Neural cell (in vitro differentiated cells): ENCODE measurements at regions not wholly inside any gene's neighbourhood (a gene's known extent, or its start where the extent isn't known, plus 50 kb on each side); places are given as distances from the start of the nearest gene placed in this dataset.

Experiments used
- H2AFZ ChIP-seq: fragments of 200-600, 300-800 bp; sonication (generic), shearing (Covaris generic); 2 replicates; pipeline ENCODE4 v1.6.0; 2014; ENCODE audit warnings: low read depth, mild to moderate bottlenecking, antibody characterized with exemption, low read length, moderate library complexity
- H3F3A ChIP-seq: fragments of 200-600 bp; shearing (Covaris generic); 2 replicates; pipeline ENCODE4 v1.6.1; 2016; ENCODE audit warnings: mild to moderate bottlenecking, moderate library complexity, mixed read lengths, antibody characterized with exemption, low read length; ENCODE audit not compliant: insufficient read depth, poor library complexity, severe bottlenecking
- H3K27ac ChIP-seq: fragments of 200-600, 300-800 bp; sonication (generic), shearing (Covaris generic); 2 replicates; pipeline ENCODE4 v1.5.1; 2014; ENCODE audit warnings: mild to moderate bottlenecking, low read length, moderate library complexity
- H3K27me3 ChIP-seq: fragments of 300-800, 200-600 bp; sonication (generic), shearing (Covaris generic); 2 replicates; pipeline ENCODE4 v1.6.0; 2014; ENCODE audit warnings: mild to moderate bottlenecking, low read depth, low read length, moderate library complexity; ENCODE audit not compliant: insufficient read depth
- H3K36me3 ChIP-seq: fragments of 300-800, 200-600 bp; sonication (generic), shearing (Covaris generic); 2 replicates; pipeline ENCODE4 v1.5.1; 2014; ENCODE audit warnings: mild to moderate bottlenecking, antibody characterized with exemption, low read length, moderate library complexity; ENCODE audit not compliant: insufficient read depth
- H3K4me2 ChIP-seq: fragments of 300-800, 200-600 bp; sonication (generic), shearing (Covaris generic); 2 replicates; pipeline ENCODE4 v1.6.0; 2014; ENCODE audit warnings: mild to moderate bottlenecking, low read length
- H3K4me3 ChIP-seq: fragments of 300-800, 200-600 bp; sonication (generic), shearing (Covaris generic); 2 replicates; pipeline ENCODE4 v1.5.1; 2014; ENCODE audit warnings: mild to moderate bottlenecking, low read length, moderate library complexity
- H3K79me2 ChIP-seq: fragments of 200-600 bp; shearing (Covaris generic); replicated peaks from 2 replicates; pipeline ENCODE4 v1.6.0; 2014; ENCODE audit warnings: mild to moderate bottlenecking, low read length, moderate library complexity; ENCODE audit not compliant: insufficient read depth
- H3K9ac ChIP-seq: fragments of 300-800, 200-600 bp; sonication (generic), shearing (Covaris generic); 2 replicates; pipeline ENCODE4 v1.6.1; 2016; ENCODE audit warnings: mild to moderate bottlenecking, low read length, mixed read lengths
- H3K9me2 ChIP-seq: fragments of 200-600 bp; shearing (Covaris generic); 2 replicates; pipeline ENCODE4 v1.6.1; 2016; ENCODE audit warnings: mild to moderate bottlenecking, low read length, mixed read lengths; ENCODE audit not compliant: insufficient read depth
- H3K9me3 ChIP-seq: fragments of 200-600, 300-800 bp; sonication (generic), shearing (Covaris generic); 2 replicates; pipeline ENCODE4 v1.6.1; 2016; ENCODE audit warnings: mild to moderate bottlenecking, mixed run types, low read length, moderate library complexity, mixed read lengths
- H4K20me1 ChIP-seq: fragments of 200-600 bp; shearing (Covaris generic); 2 replicates; pipeline ENCODE4 v1.6.1; 2016; ENCODE audit warnings: mild to moderate bottlenecking, mixed run types; ENCODE audit not compliant: insufficient read depth
- CTCF ChIP-seq: fragments of 450-650 bp; IDR thresholded peaks from 2 replicates; pipeline ENCODE4 v1.5.1; 2014; ENCODE audit warnings: antibody characterized with exemption, mild to moderate bottlenecking, moderate library complexity; ENCODE audit not compliant: poor library complexity, severe bottlenecking
- EP300 ChIP-seq: fragments of 450-650 bp; conservative IDR thresholded peaks from 2 replicates; pipeline ENCODE4 v1.6.1; 2014; ENCODE audit warnings: antibody characterized with exemption, mild to moderate bottlenecking, moderate library complexity; ENCODE audit not compliant: poor library complexity, severe bottlenecking
- EZH2 ChIP-seq: fragments of 200-600, 300-800 bp; shearing (Covaris generic), sonication (generic); IDR thresholded peaks from 2 replicates; pipeline ENCODE4 v1.6.1; 2014; ENCODE audit warnings: antibody characterized with exemption, low read length, borderline replicate concordance, mild to moderate bottlenecking; ENCODE audit not compliant: insufficient read depth, poor library complexity, severe bottlenecking
- MXI1 ChIP-seq: fragments of 450-650 bp; conservative IDR thresholded peaks from 2 replicates; pipeline ENCODE4 v1.6.1; 2014; ENCODE audit warnings: antibody characterized with exemption, mild to moderate bottlenecking; ENCODE audit not compliant: poor library complexity, severe bottlenecking
- POLR2AphosphoS5 ChIP-seq: IDR thresholded peaks from 2 replicates; pipeline ENCODE4 v1.6.1; 2012
- RAD21 ChIP-seq: fragments of 450-650 bp; conservative IDR thresholded peaks from 2 replicates; pipeline ENCODE4 v1.6.1; 2014; ENCODE audit warnings: antibody characterized with exemption, mild to moderate bottlenecking, moderate library complexity
- REST ChIP-seq: IDR thresholded peaks from 2 replicates; pipeline ENCODE4 v1.6.1; 2012; ENCODE audit warnings: borderline replicate concordance
- SMC3 ChIP-seq: fragments of 450-650 bp; conservative IDR thresholded peaks from 2 replicates; pipeline ENCODE4 v1.6.1; 2014; ENCODE audit warnings: antibody characterized with exemption, mild to moderate bottlenecking, moderate library complexity; ENCODE audit not compliant: poor library complexity
- TAF1 ChIP-seq: IDR thresholded peaks from 2 replicates; pipeline ENCODE4 v1.6.1; 2012; ENCODE audit warnings: low read depth

GRCh38 chrX:42933187-42933586 lies 155.2 kb upstream of the PPP1R2C start:
- Histone ChIP-seq H3K9me2 (no peaks in the 10 kb centered on the region), H3K9me3 (no peaks in the 10 kb centered on the region), H4K20me1 (no peaks in the 10 kb centered on the region), H3K36me3 (no peaks in the 10 kb centered on the region), H3K79me2 (no peaks in the 10 kb centered on the region), H3K4me3 (no peak overlapping the region), H3K27me3 (no peaks in the 10 kb centered on the region), H3K4me2 (no peak overlapping the region), H3K9ac (no peak overlapping the region), H2AFZ (no peak overlapping the region), H3K27ac (no peak overlapping the region), H3F3A (no peaks in the 10 kb centered on the region)
- TF ChIP-seq EP300, result no peak
- no peak for TF ChIP-seq SMC3
- TF ChIP-seq CTCF, result no peak
- no peak for TF ChIP-seq POLR2AphosphoS5
- no peak for TF ChIP-seq RAD21
- TF ChIP-seq REST, result no peak
- no peak for TF ChIP-seq MXI1
- TF ChIP-seq EZH2, result no peak

- no peaks in the 10 kb centered on the region for H3F3A ChIP-seq
- no peak overlapping the region for H3K27ac ChIP-seq
- H3K9me3 ChIP-seq, result no peaks in the 10 kb centered on the region
- H3K9ac ChIP-seq, result no peak overlapping the region
- H4K20me1 ChIP-seq, result no peaks in the 10 kb centered on the region
- H3K4me3 ChIP-seq, result no peak overlapping the region
- H2AFZ ChIP-seq, result no peak overlapping the region
- no peak overlapping the region for H3K4me2 ChIP-seq
- H3K27me3 ChIP-seq, result no peaks in the 10 kb centered on the region
- H3K9me2 ChIP-seq, result no peaks in the 10 kb centered on the region
- no peaks in the 10 kb centered on the region for H3K36me3 ChIP-seq
- no peak for TF ChIP-seq EZH2
- TF ChIP-seq REST, result no peak
- TF ChIP-seq MXI1, result no peak
- TF ChIP-seq TAF1, result no peak
- TF ChIP-seq POLR2AphosphoS5, result no peak
- TF ChIP-seq EP300, result no peak
- TF ChIP-seq SMC3, result no peak
- no peak for TF ChIP-seq RAD21
- no peak for TF ChIP-seq CTCF
- H3K79me2 ChIP-seq, result no peaks in the 10 kb centered on the region
These were observed 156.2 kb upstream of the PPP1R2C start for GRCh38 chrX:42934020-42934726.
